K562 (cell line): ENCODE measurements at regions not wholly inside any gene's neighbourhood (a gene's known extent, or its start where the extent isn't known, plus 50 kb on each side); places are given as distances from the start of the nearest gene placed in this dataset.

Experiments
- CBFA2T2 ChIP-seq: fragments of 450-650 bp; conservative IDR thresholded peaks from 2 replicates; pipeline ENCODE4 v1.6.1; 2017; ENCODE audit warnings: mild to moderate bottlenecking
- EWSR1 ChIP-seq: fragments of 450-650 bp; IDR thresholded peaks from 2 replicates; pipeline ENCODE4 v1.6.1; 2018; ENCODE audit warnings: borderline replicate concordance, mild to moderate bottlenecking, low read depth, moderate library complexity; ENCODE audit not compliant: partially characterized antibody
- FOXM1 ChIP-seq, 2 experiments: fragments of 450-650 bp in 1 of 2; sonication (generic) in 1 of 2; formaldehyde crosslinking in 1 of 2; IDR thresholded peaks; 2 replicates each; pipeline versions ENCODE4 v1.6.1 to v1.9.0; 2017 to 2022; ENCODE audit warnings: low read depth in 2 of 2, mild to moderate bottlenecking in 2 of 2, missing genetic modification reagents in 1 of 2, moderate library complexity in 1 of 2
- GTF2F1 ChIP-seq: IDR thresholded peaks from 2 replicates; pipeline ENCODE4 v1.6.1; 2011; ENCODE audit warnings: low read depth, low read length, improper control_type of control experiment
- LCOR ChIP-seq: sonication (generic); formaldehyde crosslinking; IDR thresholded peaks from 2 replicates; pipeline ENCODE4 v1.8.0; 2022; ENCODE audit warnings: mild to moderate bottlenecking, missing genetic modification reagents
- NFIX ChIP-seq: fragments of 250-450 bp; sonication (Bioruptor Pico); IDR thresholded peaks from 2 replicates; pipeline ENCODE4 v1.4.0; 2020; ENCODE audit warnings: low read depth, mild to moderate bottlenecking, moderate library complexity
- NONO ChIP-seq, 2 experiments: fragments of 200-400 bp in 1 of 2; fragments of 450-650 bp in 1 of 2; formaldehyde crosslinking in 1 of 2; IDR thresholded peaks; 2 replicates each; pipeline ENCODE4 v1.6.1; 2017; ENCODE audit warnings: low read depth in 2 of 2, mild to moderate bottlenecking in 2 of 2, moderate library complexity in 2 of 2, low read length in 1 of 2
- RBFOX2 ChIP-seq: fragments of 200-400 bp; formaldehyde crosslinking; IDR thresholded peaks from 2 replicates; pipeline ENCODE4 v1.6.1; 2017; ENCODE audit warnings: low read depth, mild to moderate bottlenecking, low read length, moderate library complexity
- SMAD4 ChIP-seq: fragments of 250-450 bp; sonication (Bioruptor Pico); conservative IDR thresholded peaks from 2 replicates; pipeline ENCODE4 v1.8.0; 2021; ENCODE audit warnings: inconsistent platforms, mild to moderate bottlenecking, moderate library complexity
- TEAD1 ChIP-seq, 2 experiments: fragments of 450-650 bp in 1 of 2; sonication (generic) in 1 of 2; formaldehyde crosslinking; IDR thresholded peaks; 2 replicates each; pipeline versions ENCODE4 v1.4.0 to v1.8.0; 2020 to 2022; ENCODE audit warnings: mild to moderate bottlenecking in 2 of 2, missing genetic modification reagents in 1 of 2
- ZBTB8A ChIP-seq: fragments of 450-650 bp; IDR thresholded peaks from 2 replicates; pipeline ENCODE4 v1.6.1; 2018; ENCODE audit warnings: mild to moderate bottlenecking, moderate library complexity; ENCODE audit not compliant: partially characterized antibody
- ZNF133 ChIP-seq: fragments of 250-450 bp; sonication (Bioruptor Pico); IDR thresholded peaks from 2 replicates; pipeline ENCODE4 v1.4.0; 2020; ENCODE audit warnings: mild to moderate bottlenecking
- ZNF197 ChIP-seq: fragments of 200-800 bp; sonication (Bioruptor generic); IDR thresholded peaks from 2 replicates; pipeline ENCODE4 v1.6.1; 2016; ENCODE audit warnings: low read depth, missing genetic modification characterization, missing compliant biosample characterization
- ZNF79 ChIP-seq: fragments of 250-450 bp; sonication (Bioruptor Pico); IDR thresholded peaks from 2 replicates; pipeline ENCODE4 v1.4.0; 2020; ENCODE audit warnings: low read depth, mild to moderate bottlenecking, moderate library complexity
- TF ChIP-seq, protein P1 (sequence below): fragments of 250-450 bp; sonication (Bioruptor Pico); IDR thresholded peaks from 2 replicates; pipeline ENCODE4 v1.4.0; 2020; ENCODE audit warnings: mild to moderate bottlenecking, moderate library complexity, borderline replicate concordance
- TF ChIP-seq, protein P2 (sequence below): sonication (generic); formaldehyde crosslinking; IDR thresholded peaks from 2 replicates; pipeline ENCODE4 v1.8.0; 2022; ENCODE audit warnings: mild to moderate bottlenecking, missing genetic modification reagents, borderline replicate concordance
- TF ChIP-seq, protein P3 (sequence below): fragments of 450-650 bp; IDR thresholded peaks from 2 replicates; pipeline ENCODE4 v1.6.1; 2017; ENCODE audit warnings: antibody characterized with exemption, mild to moderate bottlenecking

DNA sequence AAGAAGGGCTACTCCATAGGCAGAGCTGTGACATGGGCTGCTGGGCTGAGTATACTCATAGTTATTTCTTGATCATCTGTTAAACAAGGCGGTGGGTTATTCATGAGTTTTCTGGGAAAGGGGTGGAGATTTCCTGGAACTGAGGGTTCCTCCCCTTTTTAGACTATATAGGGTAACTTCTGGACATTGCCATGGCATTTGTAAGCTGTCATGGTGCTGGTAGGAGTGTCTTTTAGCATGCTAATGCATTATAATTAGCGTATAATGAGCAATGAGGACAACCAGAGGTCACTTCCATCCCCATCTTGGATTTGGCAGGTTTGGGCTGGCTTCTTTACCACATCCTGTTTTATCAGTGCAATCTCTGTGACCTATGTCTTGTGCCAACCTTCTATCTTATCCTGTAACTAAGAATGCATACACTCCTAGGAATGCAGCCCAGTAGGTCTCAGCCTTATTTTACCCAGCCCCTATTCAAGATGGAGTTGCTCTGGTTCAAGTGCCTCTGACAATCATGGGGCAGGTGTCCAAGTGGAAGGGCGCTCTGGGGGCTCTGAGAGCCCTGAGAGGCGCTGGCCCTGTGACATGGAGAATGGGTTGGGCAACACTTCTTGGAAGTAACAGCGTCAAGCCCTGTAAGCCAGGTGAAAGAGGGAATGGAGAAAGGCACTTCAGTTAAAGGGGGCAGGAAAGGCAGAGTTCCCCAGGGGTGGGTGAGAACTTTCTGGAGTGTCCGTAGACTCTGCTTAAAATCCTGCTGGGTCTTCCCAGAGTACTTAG lies 354.2 kb upstream of the SULF2 start (continued):
- TF ChIP-seq TEAD1 (CRISPR knock-in tag; IDR thresholded peaks at IDR 0.05) (peak; percentile 31 to 100; a peak in 3 of 4 replicates), GTF2F1 (no peak), FOXM1 (IDR thresholded peaks at IDR 0.05; ENCODE audit: low read depth) (no peak), FOXM1 (CRISPR knock-in tag; IDR thresholded peaks at IDR 0.05; ENCODE audit: low read depth) (no peak), EWSR1 (no peak), ZBTB8A (no peak), NONO (IDR thresholded peaks at IDR 0.05; ENCODE audit: low read depth in 2 of 2, low read length in 1 of 2) (no peak), SMAD4 (CRISPR knock-in tag) (peak; percentile 97), CBFA2T2 (no peak), ZNF133 (CRISPR knock-in tag) (peak; percentile 99), ZNF79 (CRISPR knock-in tag) (peak; percentile 100), LCOR (CRISPR knock-in tag) (0 out of 2 replicates have a peak, but pooled peaks have one; percentile 49), RBFOX2 (no peak), ZNF197 (CRISPR knock-in tag) (peak; percentile 100), NFIX (peak; percentile 86)
- TF ChIP-seq, protein P1, sequence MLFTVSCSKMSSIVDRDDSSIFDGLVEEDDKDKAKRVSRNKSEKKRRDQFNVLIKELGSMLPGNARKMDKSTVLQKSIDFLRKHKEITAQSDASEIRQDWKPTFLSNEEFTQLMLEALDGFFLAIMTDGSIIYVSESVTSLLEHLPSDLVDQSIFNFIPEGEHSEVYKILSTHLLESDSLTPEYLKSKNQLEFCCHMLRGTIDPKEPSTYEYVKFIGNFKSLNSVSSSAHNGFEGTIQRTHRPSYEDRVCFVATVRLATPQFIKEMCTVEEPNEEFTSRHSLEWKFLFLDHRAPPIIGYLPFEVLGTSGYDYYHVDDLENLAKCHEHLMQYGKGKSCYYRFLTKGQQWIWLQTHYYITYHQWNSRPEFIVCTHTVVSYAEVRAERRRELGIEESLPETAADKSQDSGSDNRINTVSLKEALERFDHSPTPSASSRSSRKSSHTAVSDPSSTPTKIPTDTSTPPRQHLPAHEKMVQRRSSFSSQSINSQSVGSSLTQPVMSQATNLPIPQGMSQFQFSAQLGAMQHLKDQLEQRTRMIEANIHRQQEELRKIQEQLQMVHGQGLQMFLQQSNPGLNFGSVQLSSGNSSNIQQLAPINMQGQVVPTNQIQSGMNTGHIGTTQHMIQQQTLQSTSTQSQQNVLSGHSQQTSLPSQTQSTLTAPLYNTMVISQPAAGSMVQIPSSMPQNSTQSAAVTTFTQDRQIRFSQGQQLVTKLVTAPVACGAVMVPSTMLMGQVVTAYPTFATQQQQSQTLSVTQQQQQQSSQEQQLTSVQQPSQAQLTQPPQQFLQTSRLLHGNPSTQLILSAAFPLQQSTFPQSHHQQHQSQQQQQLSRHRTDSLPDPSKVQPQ (CRISPR knock-in tag): peak; percentile 96
- TF ChIP-seq, protein P2, sequence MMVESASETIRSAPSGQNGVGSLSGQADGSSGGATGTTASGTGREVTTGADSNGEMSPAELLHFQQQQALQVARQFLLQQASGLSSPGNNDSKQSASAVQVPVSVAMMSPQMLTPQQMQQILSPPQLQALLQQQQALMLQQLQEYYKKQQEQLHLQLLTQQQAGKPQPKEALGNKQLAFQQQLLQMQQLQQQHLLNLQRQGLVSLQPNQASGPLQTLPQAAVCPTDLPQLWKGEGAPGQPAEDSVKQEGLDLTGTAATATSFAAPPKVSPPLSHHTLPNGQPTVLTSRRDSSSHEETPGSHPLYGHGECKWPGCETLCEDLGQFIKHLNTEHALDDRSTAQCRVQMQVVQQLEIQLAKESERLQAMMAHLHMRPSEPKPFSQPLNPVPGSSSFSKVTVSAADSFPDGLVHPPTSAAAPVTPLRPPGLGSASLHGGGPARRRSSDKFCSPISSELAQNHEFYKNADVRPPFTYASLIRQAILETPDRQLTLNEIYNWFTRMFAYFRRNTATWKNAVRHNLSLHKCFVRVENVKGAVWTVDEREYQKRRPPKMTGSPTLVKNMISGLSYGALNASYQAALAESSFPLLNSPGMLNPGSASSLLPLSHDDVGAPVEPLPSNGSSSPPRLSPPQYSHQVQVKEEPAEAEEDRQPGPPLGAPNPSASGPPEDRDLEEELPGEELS: no peak
- TF ChIP-seq, protein P3, sequence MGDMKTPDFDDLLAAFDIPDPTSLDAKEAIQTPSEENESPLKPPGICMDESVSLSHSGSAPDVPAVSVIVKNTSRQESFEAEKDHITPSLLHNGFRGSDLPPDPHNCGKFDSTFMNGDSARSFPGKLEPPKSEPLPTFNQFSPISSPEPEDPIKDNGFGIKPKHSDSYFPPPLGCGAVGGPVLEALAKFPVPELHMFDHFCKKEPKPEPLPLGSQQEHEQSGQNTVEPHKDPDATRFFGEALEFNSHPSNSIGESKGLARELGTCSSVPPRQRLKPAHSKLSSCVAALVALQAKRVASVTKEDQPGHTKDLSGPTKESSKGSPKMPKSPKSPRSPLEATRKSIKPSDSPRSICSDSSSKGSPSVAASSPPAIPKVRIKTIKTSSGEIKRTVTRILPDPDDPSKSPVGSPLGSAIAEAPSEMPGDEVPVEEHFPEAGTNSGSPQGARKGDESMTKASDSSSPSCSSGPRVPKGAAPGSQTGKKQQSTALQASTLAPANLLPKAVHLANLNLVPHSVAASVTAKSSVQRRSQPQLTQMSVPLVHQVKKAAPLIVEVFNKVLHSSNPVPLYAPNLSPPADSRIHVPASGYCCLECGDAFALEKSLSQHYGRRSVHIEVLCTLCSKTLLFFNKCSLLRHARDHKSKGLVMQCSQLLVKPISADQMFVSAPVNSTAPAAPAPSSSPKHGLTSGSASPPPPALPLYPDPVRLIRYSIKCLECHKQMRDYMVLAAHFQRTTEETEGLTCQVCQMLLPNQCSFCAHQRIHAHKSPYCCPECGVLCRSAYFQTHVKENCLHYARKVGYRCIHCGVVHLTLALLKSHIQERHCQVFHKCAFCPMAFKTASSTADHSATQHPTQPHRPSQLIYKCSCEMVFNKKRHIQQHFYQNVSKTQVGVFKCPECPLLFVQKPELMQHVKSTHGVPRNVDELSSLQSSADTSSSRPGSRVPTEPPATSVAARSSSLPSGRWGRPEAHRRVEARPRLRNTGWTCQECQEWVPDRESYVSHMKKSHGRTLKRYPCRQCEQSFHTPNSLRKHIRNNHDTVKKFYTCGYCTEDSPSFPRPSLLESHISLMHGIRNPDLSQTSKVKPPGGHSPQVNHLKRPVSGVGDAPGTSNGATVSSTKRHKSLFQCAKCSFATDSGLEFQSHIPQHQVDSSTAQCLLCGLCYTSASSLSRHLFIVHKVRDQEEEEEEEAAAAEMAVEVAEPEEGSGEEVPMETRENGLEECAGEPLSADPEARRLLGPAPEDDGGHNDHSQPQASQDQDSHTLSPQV: no peak
